Panc1 (cell line): ENCODE measurements at regions not wholly inside any gene's neighbourhood (a gene's known extent, or its start where the extent isn't known, plus 50 kb on each side); places are given as distances from the start of the nearest gene placed in this dataset.

Source experiments
- ATAC-seq: fragments of 200-7000 bp; cut with Tn5 transposase; 2 replicates; pipeline ENCODE4 v1.9.1; 2020; ENCODE audit warnings: mild to moderate bottlenecking, moderate library complexity
- BruUV-seq: library from RNA; stranded (reverse); fragments of 400-500 nt; replicated peaks from 2 replicates; lab custom pipeline; 2021; lab: Mats Ljungman, UMichigan
- CTCF ChIA-PET: fragments of 300-600 bp; sonication (Branson Sonifier 250); formaldehyde crosslinking; loops from one replicate; lab custom pipeline; 2022; ENCODE audit warnings: antibody characterized with exemption; lab: Charles Lee
- POLR2A ChIA-PET: fragments of 300-600 bp; sonication (Branson Sonifier 250); formaldehyde crosslinking; loops from one replicate; lab custom pipeline; 2022; ENCODE audit warnings: antibody characterized with exemption; lab: Charles Lee
- DNase-seq: peaks from one replicate; pipeline ENCODE4 v3.0.0-alpha.2; 2010; ENCODE audit warnings: low read depth, low spot score
- H3K27ac ChIP-seq: 2 replicates; pipeline ENCODE4 v1.5.1; 2011; ENCODE audit warnings: mild to moderate bottlenecking, low read length, inconsistent platforms
- H3K27me3 ChIP-seq: fragments of 200-500 bp; sonication (Bioruptor generic); 2 replicates; pipeline ENCODE4 v1.6.0; 2014; ENCODE audit warnings: low read length, inconsistent platforms; ENCODE audit not compliant: control insufficient read depth, insufficient read depth
- H3K36me3 ChIP-seq: fragments of 200-500 bp; sonication (Bioruptor generic); 2 replicates; pipeline ENCODE4 v1.5.1; 2014; ENCODE audit warnings: inconsistent platforms, mild to moderate bottlenecking, low read length, moderate library complexity; ENCODE audit not compliant: control insufficient read depth, insufficient read depth
- H3K4me1 ChIP-seq: 2 replicates; pipeline ENCODE4 v1.5.1; 2011; ENCODE audit warnings: inconsistent platforms, mild to moderate bottlenecking, low read length, moderate library complexity; ENCODE audit not compliant: control insufficient read depth, insufficient read depth
- H3K4me3 ChIP-seq, 2 experiments: 2 replicates each; pipeline ENCODE4 v1.5.1; 2011 to 2012; ENCODE audit warnings: low read depth in 2 of 2, low read length in 2 of 2, mild to moderate bottlenecking in 2 of 2, inconsistent platforms in 1 of 2, moderate library complexity in 1 of 2
- H3K9me3 ChIP-seq: fragments of 200-500 bp; sonication (Bioruptor generic); 2 replicates; pipeline ENCODE4 v1.5.1; 2014; ENCODE audit warnings: low read depth, mild to moderate bottlenecking, inconsistent platforms, low read length, moderate library complexity; ENCODE audit not compliant: control insufficient read depth, insufficient read depth
- CTCF ChIP-seq: fragments of 450-650 bp; IDR thresholded peaks from 2 replicates; pipeline ENCODE4 v1.5.1; 2017; ENCODE audit warnings: mild to moderate bottlenecking
- POLR2AphosphoS5 ChIP-seq: IDR thresholded peaks from 2 replicates; pipeline ENCODE4 v1.6.1; 2012; ENCODE audit warnings: mild to moderate bottlenecking, low read depth, low read length, moderate library complexity
- REST ChIP-seq, 2 experiments: IDR thresholded peaks; 2 replicates each; pipeline ENCODE4 v1.6.1; 2011 to 2012; ENCODE audit warnings: low read depth in 2 of 2, control low read depth in 1 of 2, low read length in 1 of 2, mild to moderate bottlenecking in 1 of 2, moderate library complexity in 1 of 2; ENCODE audit not compliant: insufficient read depth in 1 of 2
- SIN3A ChIP-seq: IDR thresholded peaks from 2 replicates; pipeline ENCODE4 v1.6.1; 2012; ENCODE audit warnings: low read depth, mild to moderate bottlenecking, low read length, moderate library complexity, borderline replicate concordance; ENCODE audit not compliant: insufficient read depth
- TCF7L2 ChIP-seq: IDR thresholded peaks from 2 replicates; pipeline ENCODE4 v1.6.1; 2011; ENCODE audit warnings: mild to moderate bottlenecking, low read depth, low read length, inconsistent platforms
- in situ Hi-C: cut with HindIII; loops from 2 replicates; pipeline ENCODE4 v1.10.0; 2016; ENCODE audit warnings: low sequenced_read_pairs, low pct_unique_long_range_greater_than_20kb
- intact Hi-C: fragments of 100-400 bp; cut with micrococcal nuclease; formaldehyde crosslinking; loops from one replicate; pipeline ENCODE4 v1.10.0; 2022; ENCODE audit not compliant: unreplicated experiment

DNA sequence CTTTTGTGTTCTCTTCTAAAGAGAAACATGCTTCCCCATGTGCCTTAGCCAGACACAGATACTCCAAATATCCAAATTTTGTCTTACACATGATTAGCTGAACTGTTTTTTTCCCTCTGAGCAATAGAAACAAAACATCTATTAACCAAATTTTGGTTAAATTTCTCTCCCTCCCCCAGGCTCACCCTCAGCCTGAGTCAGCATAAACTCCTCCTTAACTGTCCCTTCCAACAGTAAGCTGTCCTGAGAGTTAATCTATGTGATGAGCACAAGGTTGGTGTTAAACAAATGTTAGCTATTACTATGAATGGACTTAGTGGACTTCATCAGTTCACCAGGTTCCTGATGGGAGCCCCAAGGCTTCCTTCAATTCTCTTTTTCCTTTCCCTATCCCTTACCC lies 108.5 kb downstream of the RSL24D1 start:
- no peak overlapping the region for H3K27ac ChIP-seq
- intact Hi-C loops (no loop called here), in situ Hi-C loops (no loop called here)
- H3K36me3 ChIP-seq, result no peaks in the 10 kb centered on the region
- ATAC-seq (no peak), DNase-seq (no peak)
- no peaks in the 10 kb centered on the region for H3K4me1 ChIP-seq
- POLR2A ChIA-PET, result no interaction called here
- TF ChIP-seq POLR2AphosphoS5, result no peak
- no peak for TF ChIP-seq CTCF
- TF ChIP-seq TCF7L2, result no peak
- no peak for TF ChIP-seq SIN3A
- no peak for TF ChIP-seq REST (IDR thresholded peaks at IDR 0.05; ENCODE audit: insufficient read depth in 1 of 2, low read depth in 2 of 2, low read length in 1 of 2)
- no peak overlapping the region for H3K4me3 ChIP-seq
- CTCF ChIA-PET, result no interaction called here
- no peaks in the 10 kb centered on the region; the same call in 1 of the 2 replicates for H3K27me3 ChIP-seq
- no TSS peak for BruUV-seq
- no peaks in the 10 kb centered on the region for H3K9me3 ChIP-seq

- intact Hi-C loops (no loop called here), in situ Hi-C loops (no loop called here)
- Histone ChIP-seq H3K36me3 (no peaks in the 10 kb centered on the region), H3K4me3 (no peak overlapping the region), H3K4me1 (no peaks in the 10 kb centered on the region), H3K27ac (no peak overlapping the region), H3K27me3 (no peaks in the 10 kb centered on the region), H3K9me3 (no peaks in the 10 kb centered on the region)
- BruUV-seq, result no TSS peak
- ATAC-seq, result no peak
- CTCF ChIA-PET, result no interaction called here
- no peak for DNase-seq
- POLR2A ChIA-PET, result no interaction called here
- TF ChIP-seq SIN3A, result no peak
- TF ChIP-seq TCF7L2, result no peak
- TF ChIP-seq REST (IDR thresholded peaks at IDR 0.05; ENCODE audit: insufficient read depth in 1 of 2, low read depth in 2 of 2, low read length in 1 of 2), result no peak
- no peak for TF ChIP-seq CTCF
These were observed 112.1 kb downstream of the RSL24D1 start for GRCh38 chr15:55084673-55085072.
